Gastroesophageal sphincter (tissue), 4 donors: ENCODE measurements at regions not wholly inside any gene's neighbourhood (a gene's known extent, or its start where the extent isn't known, plus 50 kb on each side); places are given as distances from the start of the nearest gene placed in this dataset.
"Not testable (repeated sequence)": the region's sequence is repeated elsewhere in the genome, so short reads cannot be mapped to it uniquely, and the experiment has no call there.

Experiments
- ATAC-seq: fragments of 150-250 bp; one replicate; pipeline ENCODE4 v1.9.1; 2016; ENCODE audit warnings: mild to moderate bottlenecking, moderate library complexity
- H3K27ac ChIP-seq, 4 donors: fragments of 200-600 bp; sonication (generic) in 3 of 4; 1 replicate in 3 of 4; 2 replicates in 1 of 4; pipeline ENCODE4 v1.5.1; 2016 to 2019
- H3K27me3 ChIP-seq: fragments of 200-600 bp; sonication (generic); one replicate; pipeline ENCODE4 v1.5.1; 2019
- H3K36me3 ChIP-seq, 2 donors: fragments of 200-600 bp; sonication (generic); one replicate each; pipeline ENCODE4 v1.5.1; 2019; ENCODE audit warnings: control low read depth in 1 of 2
- H3K4me1 ChIP-seq, 3 donors: fragments of 200-600 bp; sonication (generic); 1 replicate in 2 of 3; 2 replicates in 1 of 3; pipeline ENCODE4 v1.5.1; 2016 to 2019; ENCODE audit warnings: control low read depth in 2 of 3
- H3K4me3 ChIP-seq, 2 donors: fragments of 200-600 bp; sonication (generic); one replicate each; pipeline ENCODE4 v1.5.1; 2019; ENCODE audit warnings: mild to moderate bottlenecking in 1 of 2, moderate library complexity in 1 of 2
- H3K9me3 ChIP-seq, 3 donors: fragments of 200-600 bp; sonication (generic); one replicate each; pipeline ENCODE4 v1.5.1; 2017 to 2019; ENCODE audit warnings: control low read depth in 2 of 3
- CTCF ChIP-seq, 4 experiments: fragments of 200-600 bp in 2 of 4; fragments of 450-650 bp in 2 of 4; sonication (generic) in 1 of 4; IDR thresholded peaks; one replicate each; pipeline ENCODE4 v1.5.1; 2017 to 2019; ENCODE audit warnings: antibody characterized with exemption in 4 of 4, mild to moderate bottlenecking in 2 of 4, moderate library complexity in 2 of 4
- EP300 ChIP-seq: sonication (generic); formaldehyde crosslinking; IDR thresholded peaks from one replicate; pipeline ENCODE4 v1.6.1; 2017; ENCODE audit warnings: antibody characterized with exemption, mild to moderate bottlenecking
- POLR2A ChIP-seq, 2 donors: fragments of 450-650 bp; IDR thresholded peaks; one replicate each; pipeline ENCODE4 v1.6.1; 2017; ENCODE audit warnings: antibody characterized with exemption in 2 of 2, mild to moderate bottlenecking in 2 of 2, moderate library complexity in 1 of 2
- POLR2AphosphoS5 ChIP-seq: sonication (generic); formaldehyde crosslinking; IDR thresholded peaks from one replicate; pipeline ENCODE4 v1.6.1; 2017; ENCODE audit warnings: antibody characterized with exemption
- WGBS, 2 donors: methylation state at CpG; one replicate each; pipeline ENCODE4 v1.1.5; 2018; ENCODE audit warnings: low coverage in 1 of 2; 5-methylcytosine and 5-hydroxymethylcytosine counted together

GRCh38 chr11:38130514-38130913 lies 1532.5 kb upstream of the RAG2 start:
- Histone ChIP-seq H3K4me3 (no peak overlapping the region), H3K36me3 (no peaks in the 10 kb centered on the region), H3K4me1 (no peaks in the 10 kb centered on the region), H3K27me3 (no peaks in the 10 kb centered on the region), H3K9me3 (no peaks in the 10 kb centered on the region), H3K27ac (no peak overlapping the region)
- no peak for TF ChIP-seq POLR2AphosphoS5
- no peak for TF ChIP-seq EP300
- no peak for TF ChIP-seq POLR2A (IDR thresholded peaks at IDR 0.05)
- TF ChIP-seq CTCF (IDR thresholded peaks at IDR 0.05) = no peak
- ATAC-seq = no peak

DNA sequence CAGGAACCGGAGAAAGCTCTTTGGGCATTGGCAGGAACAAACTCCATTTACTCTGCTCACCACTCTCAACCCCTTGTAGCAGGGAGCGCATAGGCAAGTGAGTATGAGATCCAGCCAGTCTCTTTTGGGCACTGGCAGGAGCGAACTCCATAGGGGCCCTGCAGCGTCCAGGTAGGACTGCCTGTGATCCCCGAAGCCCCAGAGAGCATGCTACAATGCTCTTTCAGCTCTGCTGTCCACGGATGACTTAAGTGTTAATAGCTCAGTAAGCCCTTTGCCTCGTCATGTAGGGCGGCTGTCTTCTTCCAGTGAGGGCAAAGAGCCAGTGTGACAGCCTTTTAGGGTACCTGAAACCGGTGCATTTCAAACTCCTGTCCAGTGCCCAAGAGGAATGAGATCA lies 1525.6 kb upstream of the RAG2 start:
- Histone ChIP-seq H3K9me3 (no peaks in the 10 kb centered on the region), H3K4me3 (no peak overlapping the region), H3K27me3 (no peaks in the 10 kb centered on the region), H3K4me1 (no peaks in the 10 kb centered on the region), H3K27ac (no peak overlapping the region), H3K36me3 (no peaks in the 10 kb centered on the region)
- no peak for ATAC-seq
- WGBS, 2 donors = 40 to 80% methylated on average over 1 of the region's 9 CpGs
- TF ChIP-seq POLR2A (IDR thresholded peaks at IDR 0.05) (no peak), CTCF (IDR thresholded peaks at IDR 0.05) (no peak), EP300 (no peak), POLR2AphosphoS5 (no peak)

DNA sequence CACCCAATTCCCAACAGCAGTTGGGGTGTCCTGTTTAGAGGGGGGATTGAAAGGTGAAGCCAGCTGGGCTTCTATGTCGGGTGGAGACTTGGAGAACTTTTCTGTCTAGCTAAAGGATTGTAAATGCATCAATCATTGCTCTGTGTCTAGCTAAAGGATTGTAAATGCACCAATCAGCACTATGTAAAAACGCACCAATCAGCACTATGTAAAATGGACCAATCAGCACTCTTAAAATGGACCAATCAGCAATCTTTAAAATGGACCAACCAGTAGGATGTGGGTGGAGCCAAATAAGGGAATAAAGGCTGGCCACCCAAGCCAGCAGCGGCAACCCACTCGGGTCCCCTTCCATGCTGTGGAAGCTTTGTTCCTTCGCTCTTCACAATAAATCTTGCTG lies 1518.6 kb upstream of the RAG2 start:
- ATAC-seq, H3K27ac ChIP-seq, H3K4me1 ChIP-seq, H3K9me3 ChIP-seq, H3K36me3 ChIP-seq, H3K27me3 ChIP-seq, H3K4me3 ChIP-seq: not testable (repeated sequence)
- 93 to 94% methylated on average over 3 to 4 of the region's 5 CpGs for WGBS, 2 donors

DNA sequence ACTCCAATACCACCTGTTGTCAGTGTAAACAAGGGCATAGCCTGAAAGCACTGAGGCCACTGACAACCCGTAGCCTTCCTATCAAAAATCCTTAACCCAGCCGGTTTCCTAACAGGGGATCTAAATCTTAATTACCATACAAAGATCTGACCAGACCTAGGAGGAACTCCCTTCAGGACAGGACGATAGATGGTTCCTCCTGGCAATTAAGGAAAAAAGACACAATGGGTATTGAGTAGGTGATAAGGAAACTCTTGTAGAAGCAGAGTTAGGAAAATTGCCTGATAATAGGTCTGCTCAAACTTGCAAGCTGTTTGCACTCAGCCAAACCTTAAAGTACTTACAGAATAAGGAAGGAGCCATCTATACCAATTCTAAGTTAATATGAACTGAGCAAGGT lies 1517.3 kb upstream of the RAG2 start:
- not testable (repeated sequence) for H3K4me1 ChIP-seq, H3K9me3 ChIP-seq, ATAC-seq, H3K4me3 ChIP-seq, H3K27me3 ChIP-seq, H3K36me3 ChIP-seq, H3K27ac ChIP-seq
- WGBS, 2 donors = 50 to 56% methylated on average over 2 to 3 of the region's 3 CpGs

- WGBS, 2 donors = 32 to 56% methylated on average over 4 of the region's 4 CpGs
- no peaks in the 10 kb centered on the region for H3K9me3 ChIP-seq
- no peaks in the 10 kb centered on the region for H3K36me3 ChIP-seq
- H3K4me3 ChIP-seq = no peak overlapping the region
- no peak overlapping the region for H3K27ac ChIP-seq
- TF ChIP-seq POLR2AphosphoS5 = no peak
- TF ChIP-seq EP300 = no peak
- TF ChIP-seq POLR2A (IDR thresholded peaks at IDR 0.05) = no peak
- no peak for TF ChIP-seq CTCF (IDR thresholded peaks at IDR 0.05)
- ATAC-seq = no peak
- no peaks in the 10 kb centered on the region for H3K4me1 ChIP-seq
- H3K27me3 ChIP-seq = no peaks in the 10 kb centered on the region
Observed at GRCh38 chr11:38100836-38101462, 1502.9 kb upstream of the RAG2 start.

DNA sequence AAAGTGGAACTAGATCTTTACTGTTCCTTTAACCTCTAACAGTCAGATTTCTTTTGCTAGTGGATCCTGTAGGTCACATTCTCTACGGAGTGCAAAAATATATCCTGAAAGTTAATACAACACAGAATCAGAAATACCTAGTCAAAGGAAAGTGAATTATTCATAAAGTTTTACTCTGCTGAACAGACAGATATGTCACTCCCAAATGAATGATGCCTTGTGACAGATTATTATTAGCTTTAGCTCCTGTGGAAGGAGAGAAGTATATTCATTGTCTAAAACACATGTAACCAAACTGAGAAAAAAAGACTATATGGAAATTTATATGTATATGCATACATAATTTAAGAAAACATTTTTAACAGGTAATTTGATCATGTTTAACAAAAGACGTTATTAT lies 1497.2 kb upstream of the RAG2 start:
- Histone ChIP-seq H3K36me3 (no peaks in the 10 kb centered on the region), H3K27me3 (no peaks in the 10 kb centered on the region), H3K4me1 (no peaks in the 10 kb centered on the region), H3K9me3 (peaks cover 0 to 3% (median 0%) of the 10 kb centered on the region in 3 donors), H3K4me3 (no peak overlapping the region), H3K27ac (no peak overlapping the region)
- TF ChIP-seq CTCF (IDR thresholded peaks at IDR 0.05) (no peak), POLR2A (IDR thresholded peaks at IDR 0.05) (no peak), POLR2AphosphoS5 (no peak), EP300 (no peak)
- 76 to 79% methylated on average over 2 of the region's 2 CpGs for WGBS, 2 donors
- no peak for ATAC-seq
